IMR-90 (cell line): ENCODE measurements at regions not wholly inside any gene's neighbourhood (a gene's known extent, or its start where the extent isn't known, plus 50 kb on each side); places are given as distances from the start of the nearest gene placed in this dataset.

Experiments
- ATAC-seq: fragments of 200-7000 bp; cut with Tn5 transposase; 2 replicates; pipeline ENCODE4 v1.9.1; 2020; ENCODE audit warnings: low read depth, mild to moderate bottlenecking, moderate library complexity
- BruUV-seq: library from RNA; stranded (reverse); fragments of 400-500 nt; replicated peaks from 2 replicates; lab custom pipeline; 2021; lab: Mats Ljungman, UMichigan
- CTCF ChIA-PET: fragments of 300-600 bp; formaldehyde crosslinking; extraction: SDS; loops from one replicate; lab custom pipeline; 2021; ENCODE audit warnings: antibody characterized with exemption; lab: Yijun Ruan, JAX
- POLR2A ChIA-PET: fragments of 300-600 bp; sonication (Branson Sonifier 250); formaldehyde crosslinking; loops from one replicate; lab custom pipeline; 2022; ENCODE audit warnings: antibody characterized with exemption; ENCODE audit not compliant: unreplicated experiment; lab: Charles Lee
- DNase-seq: peaks from one replicate; pipeline ENCODE4 v3.0.0; 2013
- H2AFZ ChIP-seq: replicated peaks from 2 replicates; pipeline ENCODE3; 2013; ENCODE audit warnings: low read length, mild to moderate bottlenecking; ENCODE audit not compliant: poor library complexity
- H2AK5ac ChIP-seq: 2 replicates; pipeline ENCODE4 v1.6.1; 2013; ENCODE audit warnings: low read depth, low read length, inconsistent platforms
- H2AK9ac ChIP-seq: replicated peaks from 2 replicates; pipeline ENCODE3; 2013; ENCODE audit warnings: mild to moderate bottlenecking, low read depth, low read length, moderate library complexity; ENCODE audit not compliant: poor library complexity
- H2BK120ac ChIP-seq: 2 replicates; pipeline ENCODE4 v1.6.1; 2013; ENCODE audit warnings: low read depth, low read length, inconsistent platforms
- H2BK15ac ChIP-seq: 3 replicates; pipeline ENCODE4 v1.6.1; 2013; ENCODE audit warnings: low read depth, low read length, inconsistent platforms
- H2BK20ac ChIP-seq: 2 replicates; pipeline ENCODE4 v1.6.1; 2013; ENCODE audit warnings: low read depth, mild to moderate bottlenecking, inconsistent platforms, low read length, moderate library complexity
- H2BK5ac ChIP-seq: 2 replicates; pipeline ENCODE4 v1.6.1; 2013; ENCODE audit warnings: mild to moderate bottlenecking, low read depth, low read length, inconsistent platforms; ENCODE audit not compliant: poor library complexity, severe bottlenecking
- H3K14ac ChIP-seq: replicated peaks from 2 replicates; pipeline ENCODE4 v1.6.1; 2013; ENCODE audit warnings: low read depth, low read length, inconsistent platforms
- H3K18ac ChIP-seq: 2 replicates; pipeline ENCODE4 v1.6.1; 2013; ENCODE audit warnings: low read depth, low read length, control low read depth
- H3K23ac ChIP-seq: 2 replicates; pipeline ENCODE4 v1.6.1; 2013; ENCODE audit warnings: low read depth, low read length, inconsistent platforms
- H3K27ac ChIP-seq: 2 replicates; pipeline ENCODE4 v1.5.1; 2013; ENCODE audit warnings: mild to moderate bottlenecking, control low read depth, low read length; ENCODE audit not compliant: insufficient read depth
- H3K27me3 ChIP-seq: 2 replicates; pipeline ENCODE4 v1.6.1; 2013; ENCODE audit warnings: low read length; ENCODE audit not compliant: control insufficient read depth, insufficient read depth
- H3K36me3 ChIP-seq: 2 replicates; pipeline ENCODE4 v1.6.1; 2013; ENCODE audit warnings: low read length, mixed read lengths; ENCODE audit not compliant: control insufficient read depth, insufficient read depth
- H3K4ac ChIP-seq: 2 replicates; pipeline ENCODE4 v1.6.1; 2013; ENCODE audit warnings: low read depth, low read length, inconsistent platforms
- H3K4me1 ChIP-seq: 2 replicates; pipeline ENCODE4 v1.6.1; 2013; ENCODE audit warnings: low read length, mixed read lengths; ENCODE audit not compliant: control insufficient read depth, insufficient read depth
- H3K4me2 ChIP-seq: 2 replicates; pipeline ENCODE4 v1.6.1; 2013; ENCODE audit warnings: low read depth, mild to moderate bottlenecking, control low read depth, low read length, moderate library complexity
- H3K4me3 ChIP-seq: 2 replicates; pipeline ENCODE4 v1.5.1; 2013; ENCODE audit warnings: low read depth, mild to moderate bottlenecking, control low read depth, low read length, moderate library complexity; ENCODE audit not compliant: insufficient read depth
- H3K56ac ChIP-seq: 2 replicates; pipeline ENCODE4 v1.6.1; 2013; ENCODE audit warnings: low read length, inconsistent platforms; ENCODE audit not compliant: insufficient read depth; ENCODE audit errors: extremely low read depth
- H3K79me1 ChIP-seq, 2 experiments: 2 replicates each; pipeline ENCODE4 v1.6.1; 2013; ENCODE audit warnings: low read length in 2 of 2, inconsistent platforms in 1 of 2, low read depth in 1 of 2
- H3K9ac ChIP-seq: 2 replicates; pipeline ENCODE4 v1.6.1; 2013; ENCODE audit warnings: low read depth, low read length, control low read depth
- H3K9me1 ChIP-seq: 2 replicates; pipeline ENCODE4 v1.6.1; 2013; ENCODE audit warnings: low read length, inconsistent platforms; ENCODE audit not compliant: insufficient read depth
- H3K9me3 ChIP-seq: 2 replicates; pipeline ENCODE4 v1.6.1; 2013; ENCODE audit warnings: low read length; ENCODE audit not compliant: control insufficient read depth, insufficient read depth
- H4K20me1 ChIP-seq: 2 replicates; pipeline ENCODE4 v1.6.1; 2013; ENCODE audit warnings: low read length, inconsistent platforms; ENCODE audit not compliant: insufficient read depth
- H4K5ac ChIP-seq: 2 replicates; pipeline ENCODE4 v1.6.1; 2013; ENCODE audit warnings: mild to moderate bottlenecking, low read depth, low read length, control low read depth
- H4K8ac ChIP-seq, 2 experiments: 2 replicates each; pipeline ENCODE4 v1.6.1; 2013; ENCODE audit warnings: low read depth in 2 of 2, low read length in 2 of 2, control low read depth in 1 of 2, inconsistent platforms in 1 of 2
- H4K91ac ChIP-seq: 2 replicates; pipeline ENCODE4 v1.6.1; 2013; ENCODE audit warnings: low read depth, low read length, inconsistent platforms; ENCODE audit not compliant: insufficient read depth
- BHLHE40 ChIP-seq: fragments of 150-350 bp; IDR thresholded peaks from 2 replicates; pipeline ENCODE4 v1.6.1; 2016; ENCODE audit warnings: mild to moderate bottlenecking, low read depth, low read length
- CHD1 ChIP-seq: IDR thresholded peaks from 2 replicates; pipeline ENCODE4 v1.6.1; 2012; ENCODE audit warnings: low read depth, low read length, improper control_type of control experiment
- MAFK ChIP-seq: IDR thresholded peaks from 2 replicates; pipeline ENCODE4 v1.6.1; 2012; ENCODE audit warnings: low read depth, low read length, improper control_type of control experiment
- NFE2L2 ChIP-seq: fragments of 150-350 bp; IDR thresholded peaks from 2 replicates; pipeline ENCODE4 v1.6.1; 2016; ENCODE audit warnings: low read depth, mild to moderate bottlenecking, low read length
- RFX5 ChIP-seq: IDR thresholded peaks from 2 replicates; pipeline ENCODE4 v1.8.0; 2012; ENCODE audit warnings: low read depth, mild to moderate bottlenecking, low read length, moderate library complexity
- SMC3 ChIP-seq: fragments of 150-350 bp; IDR thresholded peaks from 2 replicates; pipeline ENCODE4 v1.6.1; 2016; ENCODE audit warnings: low read depth, mild to moderate bottlenecking, antibody characterized with exemption, low read length, moderate library complexity
- WGBS, 2 experiments: methylation state at CpG; one replicate each; pipeline versions ENCODE4 v1.1.5 to v1.1.7; 2013; ENCODE audit warnings: missing lambda C conversion rate in 2 of 2; ENCODE audit not compliant: insufficient read length in 1 of 2; ENCODE audit errors: extremely low coverage in 2 of 2; 5-methylcytosine and 5-hydroxymethylcytosine counted together
- dilution Hi-C: fragments of 300-500 bp; cut with HindIII; formaldehyde crosslinking; loops from one replicate; pipeline ENCODE4 v1.14.3; 2018; ENCODE audit warnings: low sequenced_read_pairs; ENCODE audit not compliant: unreplicated experiment
- in situ Hi-C: fragments of 300-500 bp; cut with MboI; formaldehyde crosslinking; loops from 3 replicates; pipeline ENCODE4 v1.14.3; 2019; ENCODE audit warnings: low sequenced_read_pairs, inconsistent platforms, mixed read lengths
- intact Hi-C: fragments of 100-400 bp; cut with micrococcal nuclease; formaldehyde crosslinking; loops from 2 replicates; pipeline ENCODE4 v1.10.0; 2022

- H4K5ac ChIP-seq: no peak overlapping the region
- no peak overlapping the region for H2BK15ac ChIP-seq
- no peak overlapping the region for H2BK120ac ChIP-seq
- no peak overlapping the region for H3K27ac ChIP-seq
- H3K27me3 ChIP-seq: no peaks in the 10 kb centered on the region
- no peak overlapping the region for H2BK20ac ChIP-seq
- no peaks in the 10 kb centered on the region for H3K9me1 ChIP-seq
- in situ Hi-C loops (no loop called here), dilution Hi-C loops (no loop called here), intact Hi-C loops (no loop called here)
- no peak overlapping the region for H2AK5ac ChIP-seq
- H3K4me1 ChIP-seq: no peaks in the 10 kb centered on the region
- H3K4me2 ChIP-seq: no peak overlapping the region
- TF ChIP-seq MAFK (no peak), BHLHE40 (no peak), NFE2L2 (no peak), RFX5 (no peak), CHD1 (no peak), SMC3 (no peak)
- no CpG with 5 or more reads among the region's 2 CpGs for WGBS, 2 experiments
- H2BK5ac ChIP-seq: no peak overlapping the region
- H3K56ac ChIP-seq: no peak overlapping the region
- H3K9ac ChIP-seq: no peak overlapping the region
- H3K18ac ChIP-seq: no peak overlapping the region
- H3K4ac ChIP-seq: no peak overlapping the region
- H3K36me3 ChIP-seq: no peaks in the 10 kb centered on the region
- no TSS peak for BruUV-seq
- CTCF ChIA-PET: no interaction called here
- H3K9me3 ChIP-seq: peaks cover 59% of the 10 kb centered on the region
- no peak overlapping the region for H3K14ac ChIP-seq
- no peak overlapping the region for H3K23ac ChIP-seq
- ATAC-seq (no peak), DNase-seq (no peak)
- H3K4me3 ChIP-seq: no peak overlapping the region
- no peak overlapping the region for H2AFZ ChIP-seq
- no peak overlapping the region for H4K91ac ChIP-seq
- H2AK9ac ChIP-seq: no peak overlapping the region
- POLR2A ChIA-PET: no interaction called here
- H4K20me1 ChIP-seq: no peaks in the 10 kb centered on the region
- H4K8ac ChIP-seq: no peak overlapping the region
- no peaks in the 10 kb centered on the region for H3K79me1 ChIP-seq
Observed at GRCh38 chr14:104235686-104236085, 97.3 kb downstream of the KIF26A start.
